ACC112 (cell line): ENCODE measurements at regions not wholly inside any gene's neighbourhood (a gene's known extent, or its start where the extent isn't known, plus 50 kb on each side); places are given as distances from the start of the nearest gene placed in this dataset.

Experiments used
- H2AFZ ChIP-seq: fragments of 200-600 bp; sonication (generic); one replicate; pipeline ENCODE4 v1.6.0; 2017; ENCODE audit warnings: antibody characterized with exemption, low read length; ENCODE audit not compliant: unreplicated experiment
- H3K27ac ChIP-seq: fragments of 200-600 bp; sonication (generic); 2 replicates; pipeline ENCODE4 v1.5.1; 2014; ENCODE audit warnings: low read depth, mild to moderate bottlenecking, antibody characterized with exemption, low read length, moderate library complexity
- H3K27me3 ChIP-seq: fragments of 200-600 bp; sonication (generic); 2 replicates; pipeline ENCODE4 v1.6.1; 2014; ENCODE audit warnings: mild to moderate bottlenecking, antibody characterized with exemption, low read length, moderate library complexity, mixed read lengths; ENCODE audit not compliant: insufficient read depth
- H3K36me3 ChIP-seq: fragments of 200-600 bp; sonication (generic); 2 replicates; pipeline ENCODE4 v1.6.1; 2016; ENCODE audit warnings: mild to moderate bottlenecking, antibody characterized with exemption, low read length, moderate library complexity, mixed read lengths; ENCODE audit not compliant: insufficient read depth
- H3K4me1 ChIP-seq: fragments of 200-600 bp; sonication (generic); one replicate; pipeline ENCODE4 v1.6.1; 2016; ENCODE audit warnings: low read length, mixed read lengths; ENCODE audit not compliant: insufficient read depth, unreplicated experiment, control insufficient read depth
- H3K4me3 ChIP-seq: fragments of 200-600 bp; sonication (generic); 2 replicates; pipeline ENCODE4 v1.5.1; 2014; ENCODE audit warnings: mild to moderate bottlenecking, low read depth, low read length
- H3K79me2 ChIP-seq: fragments of 200-600 bp; sonication (generic); one replicate; pipeline ENCODE4 v1.6.0; 2016; ENCODE audit warnings: low read length; ENCODE audit not compliant: control insufficient read depth, unreplicated experiment, insufficient read depth

DNA sequence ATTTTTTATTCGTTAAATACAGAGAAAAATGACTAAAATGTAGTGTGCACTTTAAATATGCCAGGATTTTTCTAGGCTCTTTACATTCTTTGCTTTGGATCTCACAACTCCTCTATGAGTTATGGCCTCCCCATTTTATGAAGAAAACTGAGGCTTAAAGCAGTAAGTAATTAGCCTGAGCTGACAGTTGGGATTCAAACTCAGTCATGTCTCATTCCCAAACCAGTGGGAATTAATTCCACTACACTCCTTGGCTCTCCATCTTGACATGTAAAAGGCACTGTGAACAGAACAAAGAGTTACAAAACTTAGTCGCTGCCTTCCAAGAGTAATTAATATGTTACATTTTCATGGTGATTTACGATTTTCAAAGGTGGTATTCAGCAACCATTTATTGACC is 351.9 kb downstream of the SATB2 start:
- H3K4me3 ChIP-seq: no peak overlapping the region
- H3K27me3 ChIP-seq: no peaks in the 10 kb centered on the region
- H3K4me1 ChIP-seq: no peaks in the 10 kb centered on the region
- no peak overlapping the region for H2AFZ ChIP-seq
- H3K27ac ChIP-seq: no peak overlapping the region
- no peaks in the 10 kb centered on the region for H3K79me2 ChIP-seq
- no peaks in the 10 kb centered on the region for H3K36me3 ChIP-seq

DNA sequence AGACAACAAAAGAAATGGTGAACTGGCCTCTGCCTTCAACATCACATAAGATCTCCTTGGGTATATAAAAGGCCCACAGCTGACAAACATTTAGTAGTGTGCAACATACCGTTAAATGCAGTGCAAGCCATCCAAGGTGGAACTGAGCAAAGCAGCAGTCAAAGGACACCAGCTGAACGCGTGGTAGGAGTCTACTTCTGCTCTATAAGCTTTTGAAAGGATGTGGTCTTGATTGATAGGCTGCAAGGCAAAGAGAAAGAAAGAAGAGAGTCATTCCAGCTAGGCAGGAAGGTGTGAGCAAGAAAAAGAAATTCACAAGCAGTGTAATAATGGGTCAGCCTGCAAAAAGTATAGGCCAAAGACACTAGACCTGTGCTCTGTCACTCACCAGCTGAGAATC is 356.3 kb downstream of the SATB2 start:
- no peaks in the 10 kb centered on the region for H3K4me1 ChIP-seq
- H3K27me3 ChIP-seq: no peaks in the 10 kb centered on the region
- H3K27ac ChIP-seq: no peak overlapping the region
- no peaks in the 10 kb centered on the region for H3K79me2 ChIP-seq
- H3K36me3 ChIP-seq: no peaks in the 10 kb centered on the region
- no peak overlapping the region for H3K4me3 ChIP-seq
- H2AFZ ChIP-seq: no peak overlapping the region

DNA sequence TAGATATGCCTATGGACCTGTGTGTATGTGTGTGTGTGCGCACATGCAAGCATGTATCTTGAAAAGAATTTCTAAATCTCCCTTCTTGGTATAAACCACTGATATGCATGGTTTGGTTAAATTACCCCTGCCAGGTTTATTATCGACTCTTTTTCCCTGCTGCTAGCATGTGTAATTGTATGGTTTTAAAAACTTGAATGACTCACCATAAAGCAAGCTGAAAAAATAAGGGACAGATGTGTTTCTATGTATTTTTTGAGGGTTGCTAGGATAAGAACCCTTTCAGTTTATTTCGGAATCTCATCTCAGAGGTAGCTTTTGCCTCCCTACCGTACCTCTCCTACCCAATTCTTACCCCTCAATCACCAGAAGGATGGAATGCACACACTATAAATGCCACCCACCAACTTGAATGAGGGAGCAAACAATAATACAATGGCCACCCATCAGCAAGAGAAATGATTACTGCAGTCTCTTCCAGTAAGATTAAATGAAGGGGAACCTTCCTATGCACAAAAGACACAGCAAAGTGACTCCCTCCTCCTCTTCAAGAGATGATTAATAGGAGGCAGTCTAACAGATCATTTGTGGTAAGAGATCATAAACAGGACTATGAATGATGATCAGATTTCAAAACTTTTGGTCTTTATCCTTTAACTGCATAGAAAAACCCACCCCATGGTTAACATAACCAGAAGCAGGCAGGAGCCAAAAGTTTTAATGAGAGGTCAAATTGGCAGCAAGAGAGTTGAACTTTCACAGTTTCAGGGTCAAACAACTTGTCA is 357.2 kb downstream of the SATB2 start:
- no peak overlapping the region for H3K4me3 ChIP-seq
- H3K79me2 ChIP-seq: no peaks in the 10 kb centered on the region
- no peaks in the 10 kb centered on the region for H3K36me3 ChIP-seq
- H2AFZ ChIP-seq: no peak overlapping the region
- H3K27me3 ChIP-seq: no peaks in the 10 kb centered on the region
- H3K27ac ChIP-seq: no peak overlapping the region
- no peaks in the 10 kb centered on the region for H3K4me1 ChIP-seq

DNA sequence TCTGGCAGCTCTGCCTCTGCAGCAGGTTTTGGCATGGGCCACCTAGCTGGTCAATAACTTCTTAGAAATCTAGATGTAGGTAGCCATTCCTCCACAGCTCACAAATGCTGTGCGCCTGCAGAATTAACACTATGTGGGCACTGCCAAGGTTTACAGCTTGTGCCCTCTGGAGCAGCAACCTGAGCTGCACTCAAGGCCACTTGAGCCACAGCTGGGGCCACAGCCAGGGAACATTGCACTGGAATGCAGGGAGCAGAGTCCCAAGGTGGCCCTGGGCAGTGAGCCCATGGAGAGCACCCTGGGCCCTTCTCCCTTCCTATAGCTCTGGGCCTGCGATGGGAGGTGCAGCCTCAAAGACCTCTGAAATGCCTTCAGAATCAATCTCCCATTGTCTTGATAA is 365.3 kb downstream of the SATB2 start:
- H3K27ac ChIP-seq: no peak overlapping the region
- no peaks in the 10 kb centered on the region for H3K36me3 ChIP-seq
- no peaks in the 10 kb centered on the region for H3K79me2 ChIP-seq
- no peaks in the 10 kb centered on the region for H3K27me3 ChIP-seq
- no peak overlapping the region for H2AFZ ChIP-seq
- H3K4me1 ChIP-seq: no peaks in the 10 kb centered on the region
- H3K4me3 ChIP-seq: no peak overlapping the region

DNA sequence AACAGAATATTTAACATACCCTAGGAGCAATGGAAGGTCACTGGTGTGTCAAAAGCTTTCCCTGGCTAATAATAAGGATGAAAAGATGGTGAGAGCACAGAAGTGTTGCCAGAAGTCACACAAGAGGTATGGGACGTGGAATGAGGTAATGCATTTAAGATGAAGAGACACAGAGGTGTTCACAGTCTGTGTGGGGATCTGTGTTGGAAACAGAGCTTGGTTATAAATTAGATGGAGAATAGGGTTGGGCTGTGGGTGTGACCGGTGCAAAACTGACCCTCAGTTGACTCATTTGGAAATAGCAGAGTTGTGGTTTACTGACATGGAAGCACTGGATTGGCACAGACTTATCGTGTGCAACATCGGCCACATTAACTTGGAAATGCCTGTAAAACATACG is 372.5 kb downstream of the SATB2 start:
- no peak overlapping the region for H3K27ac ChIP-seq
- H3K79me2 ChIP-seq: no peaks in the 10 kb centered on the region
- no peaks in the 10 kb centered on the region for H3K27me3 ChIP-seq
- H3K4me3 ChIP-seq: no peak overlapping the region
- no peaks in the 10 kb centered on the region for H3K4me1 ChIP-seq
- no peak overlapping the region for H2AFZ ChIP-seq
- H3K36me3 ChIP-seq: no peaks in the 10 kb centered on the region

DNA sequence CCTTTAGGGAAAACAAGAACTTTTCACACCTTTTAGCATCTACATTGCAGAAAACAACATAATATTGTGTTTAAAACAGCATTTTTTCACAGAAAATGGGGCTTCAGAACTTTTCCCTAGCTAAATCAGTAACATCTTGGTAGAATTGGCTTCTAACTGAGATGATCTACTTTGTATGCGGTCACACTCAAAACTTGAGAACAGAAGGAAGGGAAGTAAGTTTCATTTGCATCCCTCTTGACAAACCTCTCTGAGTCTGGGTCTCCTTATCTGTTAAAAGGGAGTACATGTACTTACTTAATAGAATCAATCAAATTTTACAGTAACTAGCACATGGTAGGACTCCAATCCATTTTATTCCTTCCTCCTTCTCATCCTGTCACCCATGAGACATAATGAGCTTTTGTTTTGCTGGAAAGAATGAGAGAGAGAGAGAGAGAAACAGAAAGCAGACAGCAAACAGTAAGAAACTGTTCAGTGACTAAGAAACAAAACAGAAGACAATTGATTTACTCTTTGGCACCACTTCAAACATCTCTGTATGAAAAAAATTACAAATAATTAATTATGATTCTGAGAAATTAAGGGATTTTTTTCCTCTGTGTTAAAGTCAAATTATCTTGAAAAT is 387.3 kb downstream of the SATB2 start:
- H3K4me1 ChIP-seq: no peaks in the 10 kb centered on the region
- H3K36me3 ChIP-seq: no peaks in the 10 kb centered on the region
- H3K27ac ChIP-seq: no peak overlapping the region
- H3K79me2 ChIP-seq: no peaks in the 10 kb centered on the region
- H2AFZ ChIP-seq: no peak overlapping the region
- H3K4me3 ChIP-seq: no peak overlapping the region
- H3K27me3 ChIP-seq: no peaks in the 10 kb centered on the region

DNA sequence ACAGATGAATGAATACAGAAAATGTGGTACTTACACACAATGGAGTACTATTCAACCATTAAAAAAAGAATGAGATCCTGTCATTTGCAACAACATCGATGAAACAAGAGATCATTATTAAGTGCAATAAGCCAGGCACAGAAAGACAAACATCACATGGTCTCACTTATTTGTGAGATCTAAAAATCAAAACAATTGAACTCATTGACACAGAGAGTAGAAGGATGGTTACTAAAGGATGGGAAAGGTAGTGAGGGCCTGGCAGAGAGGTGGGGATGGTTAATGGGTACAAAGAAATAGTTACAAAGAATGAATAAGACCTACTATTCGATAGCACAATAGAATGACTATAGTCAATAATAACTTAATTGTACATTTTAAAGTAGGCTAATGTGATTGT is 393.5 kb downstream of the SATB2 start:
- Histone ChIP-seq H3K27me3 (no peaks in the 10 kb centered on the region), H3K27ac (no peak overlapping the region), H3K4me3 (no peak overlapping the region), H2AFZ (no peak overlapping the region), H3K4me1 (no peaks in the 10 kb centered on the region), H3K36me3 (no peaks in the 10 kb centered on the region), H3K79me2 (no peaks in the 10 kb centered on the region)

DNA sequence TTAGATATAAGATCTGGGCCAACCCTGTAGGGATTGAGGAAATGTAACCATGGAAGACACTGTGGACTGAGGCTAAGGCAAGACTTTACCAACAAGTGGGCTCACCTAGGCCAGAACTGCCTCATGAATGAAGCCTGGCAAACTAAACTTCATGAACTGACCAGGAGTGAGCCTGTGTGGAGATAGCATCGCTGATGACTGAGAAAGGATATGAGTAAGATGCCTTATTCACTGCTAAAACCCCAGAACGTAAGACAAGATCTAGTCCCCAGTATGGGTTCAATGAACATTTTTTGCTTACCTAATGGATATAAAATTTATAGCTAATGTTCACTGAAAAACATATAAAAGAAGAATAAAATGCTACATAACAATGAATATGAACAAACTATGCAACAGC is 399.8 kb downstream of the SATB2 start:
- H3K27me3 ChIP-seq: no peaks in the 10 kb centered on the region
- H2AFZ ChIP-seq: no peak overlapping the region
- no peaks in the 10 kb centered on the region for H3K4me1 ChIP-seq
- no peaks in the 10 kb centered on the region for H3K79me2 ChIP-seq
- no peak overlapping the region for H3K4me3 ChIP-seq
- H3K36me3 ChIP-seq: no peaks in the 10 kb centered on the region
- H3K27ac ChIP-seq: no peak overlapping the region

DNA sequence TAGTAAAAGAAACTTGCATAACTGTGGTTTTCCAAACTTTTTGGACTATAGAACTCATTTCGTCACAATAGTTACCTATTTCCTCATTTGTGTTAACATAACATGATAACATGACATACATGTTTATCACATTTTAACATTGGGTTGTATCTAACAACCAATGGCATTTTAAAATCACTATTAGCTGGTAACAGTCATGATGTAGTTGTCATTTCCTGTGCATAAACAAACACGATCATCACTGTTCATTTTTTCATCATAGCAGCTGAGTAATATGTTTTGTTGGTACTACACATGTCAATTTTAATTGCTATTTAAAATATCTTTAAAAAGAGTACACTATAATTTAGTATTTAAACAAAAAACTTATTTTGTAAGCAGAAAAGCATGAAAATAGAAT is 402.4 kb downstream of the SATB2 start:
- Histone ChIP-seq H3K27me3 (no peaks in the 10 kb centered on the region), H3K79me2 (no peaks in the 10 kb centered on the region), H2AFZ (no peak overlapping the region), H3K36me3 (no peaks in the 10 kb centered on the region), H3K4me1 (no peaks in the 10 kb centered on the region), H3K27ac (no peak overlapping the region), H3K4me3 (no peak overlapping the region)

DNA sequence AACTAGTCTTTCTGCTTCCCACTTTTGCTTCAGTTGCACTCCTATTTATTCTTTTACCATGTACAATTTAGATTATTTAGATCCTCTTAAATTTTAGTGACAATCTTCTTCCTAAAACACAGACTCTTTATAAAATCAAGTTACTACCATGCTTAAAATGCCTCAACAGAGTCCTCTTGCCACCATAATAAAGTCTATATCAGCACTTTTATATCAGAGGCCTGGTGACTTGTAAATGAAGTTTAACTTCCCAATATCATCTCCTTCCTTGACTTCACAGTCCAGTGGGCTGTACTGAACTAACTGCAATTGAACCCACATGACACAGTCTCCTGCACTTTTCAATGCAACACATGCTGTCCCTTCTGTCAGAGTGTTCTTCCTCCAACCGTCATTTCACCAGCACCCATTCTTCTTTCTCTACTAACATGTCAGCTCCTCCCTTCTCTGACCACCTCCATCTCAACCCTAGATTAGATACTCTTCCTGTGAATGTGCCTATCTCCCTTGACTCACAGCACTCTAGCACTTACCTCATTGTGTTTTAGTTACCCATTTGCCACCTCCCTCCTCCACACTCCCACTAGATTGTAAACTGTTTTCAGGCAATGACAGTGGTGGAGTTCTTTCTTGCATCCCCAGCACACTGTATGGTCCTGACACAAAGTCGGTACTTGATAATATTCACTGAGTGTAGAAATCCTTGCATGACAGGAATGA is 414.9 kb downstream of the SATB2 start:
- no peaks in the 10 kb centered on the region for H3K79me2 ChIP-seq
- no peaks in the 10 kb centered on the region for H3K36me3 ChIP-seq
- H3K4me1 ChIP-seq: no peaks in the 10 kb centered on the region
- H3K27me3 ChIP-seq: no peaks in the 10 kb centered on the region
- H3K4me3 ChIP-seq: no peak overlapping the region
- H2AFZ ChIP-seq: no peak overlapping the region
- no peak overlapping the region for H3K27ac ChIP-seq

DNA sequence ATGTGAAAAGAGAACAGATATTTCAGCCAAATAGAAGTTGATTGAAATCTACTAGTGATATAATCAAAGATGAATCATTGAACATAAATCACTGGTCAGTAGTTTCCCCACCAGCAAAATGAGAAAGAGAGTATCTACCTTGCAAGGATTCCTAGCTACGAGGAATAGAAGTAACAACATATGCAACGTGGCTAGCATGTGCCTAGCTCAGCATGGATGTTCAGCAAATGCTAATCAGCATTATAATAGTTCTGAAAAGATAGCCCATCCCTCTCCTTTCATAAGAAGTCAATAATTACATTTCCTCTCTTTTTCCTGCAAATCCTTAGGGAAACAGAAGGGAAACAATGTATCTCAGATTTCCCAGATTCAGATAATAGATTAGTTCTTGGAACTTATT is 417.2 kb downstream of the SATB2 start:
- no peak overlapping the region for H3K27ac ChIP-seq
- no peak overlapping the region for H2AFZ ChIP-seq
- no peaks in the 10 kb centered on the region for H3K27me3 ChIP-seq
- no peaks in the 10 kb centered on the region for H3K79me2 ChIP-seq
- no peak overlapping the region for H3K4me3 ChIP-seq
- no peaks in the 10 kb centered on the region for H3K4me1 ChIP-seq
- H3K36me3 ChIP-seq: no peaks in the 10 kb centered on the region
